ENCODE measurements at regions not wholly inside any gene's neighbourhood (a gene's known extent, or its start where the extent isn't known, plus 50 kb on each side); places are given as distances from the start of the nearest gene placed in this dataset.

GRCh38 chr2:17302281-17302680 is 216.0 kb downstream of the RAD51AP2 start:
- no peak for DNase-seq

- no peak for DNase-seq
Measured at GRCh38 chr2:17301437-17301836, 216.8 kb downstream of the RAD51AP2 start.

GRCh38 chr2:17299891-17300540 is 218.2 kb downstream of the RAD51AP2 start:
- DNase-seq = no peak

GRCh38 chr2:17298453-17298852 is 219.8 kb downstream of the RAD51AP2 start:
- no peak for DNase-seq

GRCh38 chr2:17296686-17297085 is 221.6 kb downstream of the RAD51AP2 start:
- no peak for DNase-seq

- no peak for DNase-seq
Measured at GRCh38 chr2:17289669-17290068, 228.6 kb downstream of the RAD51AP2 start.

GRCh38 chr2:17287183-17287582 is 231.1 kb downstream of the RAD51AP2 start:
- DNase-seq = no peak

GRCh38 chr2:17282826-17283225 is 235.4 kb downstream of the RAD51AP2 start:
- no peak for DNase-seq

- DNase-seq = no peak
Measured at GRCh38 chr2:17282245-17282644, 236.0 kb downstream of the RAD51AP2 start.

- DNase-seq = no peak
Measured at GRCh38 chr2:17276220-17276619, 242.0 kb downstream of the RAD51AP2 start.

GRCh38 chr2:17272652-17273525 is 245.4 kb downstream of the RAD51AP2 start:
- DNase-seq = no peak

GRCh38 chr2:17272170-17272569 is 246.1 kb downstream of the RAD51AP2 start:
- DNase-seq = no peak

GRCh38 chr2:17271416-17271815 is 246.8 kb downstream of the RAD51AP2 start:
- DNase-seq = no peak

GRCh38 chr2:17270894-17271293 is 247.3 kb downstream of the RAD51AP2 start:
- no peak for DNase-seq

GRCh38 chr2:17263570-17263968 is 254.7 kb downstream of the RAD51AP2 start:
- DNase-seq = no peak

GRCh38 chr2:17262854-17263569 is 255.2 kb downstream of the RAD51AP2 start:
- DNase-seq = no peak

- DNase-seq = no peak
Measured at GRCh38 chr2:17259613-17260012, 258.6 kb downstream of the RAD51AP2 start.

- no peak for DNase-seq
Measured at GRCh38 chr2:17258861-17259260, 259.4 kb downstream of the RAD51AP2 start.

- no peak for DNase-seq
Measured at GRCh38 chr2:17257189-17257909, 260.9 kb downstream of the RAD51AP2 start.

- DNase-seq = no peak
Measured at GRCh38 chr2:17255071-17255470, 263.2 kb downstream of the RAD51AP2 start.

GRCh38 chr2:17254421-17254820 is 263.8 kb downstream of the RAD51AP2 start:
- DNase-seq = no peak

GRCh38 chr2:17252258-17252657 is 266.0 kb downstream of the RAD51AP2 start:
- DNase-seq = no peak

- DNase-seq = no peak
Measured at GRCh38 chr2:17251171-17251570, 267.1 kb downstream of the RAD51AP2 start.
